ENCODE measurements at regions not wholly inside any gene's neighbourhood (a gene's known extent, or its start where the extent isn't known, plus 50 kb on each side); places are given as distances from the start of the nearest gene placed in this dataset.

DNA sequence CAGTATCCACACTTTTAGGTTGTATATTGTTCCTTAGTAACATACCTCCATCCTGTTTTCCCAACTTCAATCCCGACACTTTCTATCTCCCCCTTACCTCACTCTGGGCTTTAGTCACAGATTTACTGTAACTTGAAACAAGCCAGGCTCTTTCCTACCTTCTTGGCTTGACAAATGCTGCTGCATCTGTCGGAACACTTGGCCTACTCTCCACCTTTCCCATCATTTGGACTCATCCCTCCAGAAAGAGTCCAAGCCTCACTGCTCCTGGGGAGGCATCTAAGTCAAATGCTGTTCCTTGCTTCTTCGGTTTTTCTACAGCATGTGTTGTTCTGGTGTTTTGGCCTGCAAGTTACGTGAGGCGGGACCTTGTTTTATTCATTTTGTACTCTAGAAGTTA is 142.4 kb downstream of the DACT1 start:
- TF ChIP-seq, protein P1, sequence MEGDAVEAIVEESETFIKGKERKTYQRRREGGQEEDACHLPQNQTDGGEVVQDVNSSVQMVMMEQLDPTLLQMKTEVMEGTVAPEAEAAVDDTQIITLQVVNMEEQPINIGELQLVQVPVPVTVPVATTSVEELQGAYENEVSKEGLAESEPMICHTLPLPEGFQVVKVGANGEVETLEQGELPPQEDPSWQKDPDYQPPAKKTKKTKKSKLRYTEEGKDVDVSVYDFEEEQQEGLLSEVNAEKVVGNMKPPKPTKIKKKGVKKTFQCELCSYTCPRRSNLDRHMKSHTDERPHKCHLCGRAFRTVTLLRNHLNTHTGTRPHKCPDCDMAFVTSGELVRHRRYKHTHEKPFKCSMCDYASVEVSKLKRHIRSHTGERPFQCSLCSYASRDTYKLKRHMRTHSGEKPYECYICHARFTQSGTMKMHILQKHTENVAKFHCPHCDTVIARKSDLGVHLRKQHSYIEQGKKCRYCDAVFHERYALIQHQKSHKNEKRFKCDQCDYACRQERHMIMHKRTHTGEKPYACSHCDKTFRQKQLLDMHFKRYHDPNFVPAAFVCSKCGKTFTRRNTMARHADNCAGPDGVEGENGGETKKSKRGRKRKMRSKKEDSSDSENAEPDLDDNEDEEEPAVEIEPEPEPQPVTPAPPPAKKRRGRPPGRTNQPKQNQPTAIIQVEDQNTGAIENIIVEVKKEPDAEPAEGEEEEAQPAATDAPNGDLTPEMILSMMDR (IDR thresholded peaks at IDR 0.05), result no peak
- DNase-seq (ENCODE audit: low spot score) (no peak), ATAC-seq (ENCODE audit: low FRiP score) (no peak)

GRCh38 chr14:58780605-58781004 is 142.8 kb downstream of the DACT1 start:
- ATAC-seq (ENCODE audit: low FRiP score) (no peak), DNase-seq (ENCODE audit: low spot score) (no peak)
- TF ChIP-seq, protein P1 (IDR thresholded peaks at IDR 0.05), result no peak

DNA sequence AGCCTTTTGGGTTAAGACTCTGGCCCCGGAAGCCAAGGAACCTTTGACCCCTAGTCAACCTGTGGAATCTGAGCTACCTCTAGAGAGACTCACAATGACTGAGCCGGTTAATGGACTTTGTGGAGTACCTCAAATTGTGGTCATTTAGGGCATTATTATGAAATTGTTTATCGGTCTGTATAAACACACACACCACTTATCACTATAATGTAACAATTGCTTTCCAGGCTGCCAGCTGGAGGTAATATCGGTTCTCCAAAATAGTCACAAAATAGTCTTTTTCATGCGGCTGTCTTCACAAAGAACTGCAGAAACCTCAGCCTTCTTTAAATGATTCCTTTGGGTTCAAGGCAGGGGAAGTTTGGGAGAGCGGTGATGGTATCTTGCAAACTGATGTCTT is 144.2 kb downstream of the DACT1 start:
- DNase-seq (ENCODE audit: low spot score) (no peak), ATAC-seq (ENCODE audit: low FRiP score) (no peak)
- TF ChIP-seq, protein P1 (IDR thresholded peaks at IDR 0.05), result no peak

DNA sequence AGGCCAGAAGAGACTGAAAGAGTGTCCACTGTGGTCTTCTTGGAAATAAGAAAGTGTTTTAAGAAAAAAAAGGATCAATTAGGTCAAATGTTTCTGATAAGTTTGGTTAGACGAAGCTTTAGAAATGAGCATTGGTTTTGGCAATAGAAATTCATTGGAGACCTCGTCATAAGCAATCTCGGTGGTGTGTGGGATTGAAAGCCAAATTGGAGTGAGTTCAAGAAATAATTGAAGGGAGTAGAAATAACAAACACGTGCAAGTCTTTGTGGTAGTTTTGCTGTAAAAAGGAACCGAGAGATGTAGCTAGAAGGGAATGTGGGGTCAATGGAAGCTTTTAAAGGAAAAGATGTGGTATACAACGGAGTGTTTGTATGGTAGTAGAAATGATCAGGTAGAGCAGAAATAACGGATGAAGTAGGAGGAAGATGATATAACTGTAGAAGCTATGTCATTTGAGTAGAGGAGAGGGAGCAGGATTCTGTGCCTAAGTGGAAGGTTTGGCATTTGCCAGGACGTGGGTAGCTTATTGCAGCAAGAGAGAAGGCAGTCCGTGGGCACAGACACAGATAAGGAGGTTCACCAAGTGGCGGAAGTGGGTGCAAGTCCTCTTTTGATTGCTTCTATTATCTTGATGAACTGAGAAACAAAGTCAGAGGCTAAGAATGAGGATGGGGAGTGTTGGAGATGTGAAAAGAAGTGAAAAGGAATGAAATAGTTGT is 146.2 kb downstream of the DACT1 start:
- TF ChIP-seq, protein P1 (IDR thresholded peaks at IDR 0.05), result no peak
- DNase-seq (ENCODE audit: low spot score) (no peak), ATAC-seq (ENCODE audit: low FRiP score) (no peak)

- TF ChIP-seq, protein P1 (IDR thresholded peaks at IDR 0.05), result no peak
- DNase-seq (ENCODE audit: low spot score) (no peak), ATAC-seq (ENCODE audit: low FRiP score) (no peak)
These were observed 147.2 kb downstream of the DACT1 start for GRCh38 chr14:58784931-58785330.

DNA sequence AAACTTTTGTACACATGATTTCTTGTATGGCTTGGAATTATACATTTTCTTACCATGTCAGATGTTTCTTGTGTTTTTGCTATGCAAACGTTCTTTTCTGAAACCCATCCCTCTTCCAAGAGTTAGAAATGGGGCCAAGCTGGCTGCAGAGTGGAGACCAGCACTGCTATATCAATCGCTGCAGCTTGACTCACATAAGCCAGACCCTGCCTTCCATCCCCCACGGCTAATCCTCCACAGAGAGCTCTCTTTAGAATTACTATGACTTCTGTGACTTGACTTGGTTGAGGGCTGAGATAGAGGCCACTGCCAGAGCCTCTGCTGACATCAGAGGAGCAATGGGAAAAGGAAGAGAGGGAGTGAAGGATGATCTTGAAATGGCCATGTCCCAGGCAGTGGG is 147.9 kb downstream of the DACT1 start:
- ATAC-seq (ENCODE audit: low FRiP score), result no peak
- TF ChIP-seq, protein P1 (IDR thresholded peaks at IDR 0.05), result no peak
- no peak for DNase-seq (ENCODE audit: low spot score)

DNA sequence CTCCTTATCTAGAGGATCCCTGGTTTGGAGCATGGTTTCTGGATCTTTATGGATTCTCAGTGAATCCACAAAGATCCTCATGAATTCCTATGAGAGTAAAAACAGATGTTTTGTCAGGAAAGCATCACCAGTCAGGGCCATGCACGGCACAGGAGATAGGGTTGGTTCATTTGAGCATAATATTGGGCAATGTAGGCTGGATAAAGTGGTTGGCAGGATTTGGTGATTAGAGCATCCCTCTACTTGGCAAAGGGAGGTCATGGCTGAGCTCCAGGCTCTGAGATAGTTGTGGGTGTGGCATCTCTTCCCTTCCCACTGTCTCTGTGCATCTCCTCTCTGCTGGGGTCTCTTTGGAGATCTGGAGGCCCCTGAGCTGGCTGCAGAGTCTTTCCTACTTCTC is 149.8 kb downstream of the DACT1 start:
- ATAC-seq (ENCODE audit: low FRiP score) (peak; percentile 55), DNase-seq (ENCODE audit: low spot score) (no peak)
- TF ChIP-seq, protein P1 (IDR thresholded peaks at IDR 0.05), result no peak

Measured in omental fat pad (tissue), 3 donors.